Tibial artery (tissue), 4 donors: ENCODE measurements at regions not wholly inside any gene's neighbourhood (a gene's known extent, or its start where the extent isn't known, plus 50 kb on each side); places are given as distances from the start of the nearest gene placed in this dataset.

ENCODE experiments used
- DNase-seq, 2 donors: peaks; one replicate each; pipeline ENCODE4 v3.0.0-alpha.2; 2019
- H3K27ac ChIP-seq, 2 donors: fragments of 200-600 bp; sonication (generic) in 1 of 2; 1 replicate in 1 of 2; 2 replicates in 1 of 2; pipeline ENCODE4 v1.5.1; 2018 to 2019; ENCODE audit warnings: mild to moderate bottlenecking in 1 of 2
- H3K27me3 ChIP-seq, 2 donors: fragments of 200-600 bp; sonication (generic) in 1 of 2; one replicate each; pipeline versions ENCODE4 v1.5.1 to v1.6.0; 2016 to 2019
- H3K36me3 ChIP-seq, 3 donors: fragments of 200-600 bp; sonication (generic) in 2 of 3; one replicate each; pipeline ENCODE4 v1.5.1; 2016 to 2019; ENCODE audit warnings: mild to moderate bottlenecking in 2 of 3
- H3K4me1 ChIP-seq, 4 donors: fragments of 200-600 bp; sonication (generic) in 2 of 4; 1 replicate in 3 of 4; 2 replicates in 1 of 4; pipeline ENCODE4 v1.5.1; 2016 to 2019
- H3K4me3 ChIP-seq, 2 donors: fragments of 200-600 bp; sonication (generic) in 1 of 2; 1 replicate in 1 of 2; 2 replicates in 1 of 2; pipeline ENCODE4 v1.5.1; 2018 to 2019; ENCODE audit warnings: mild to moderate bottlenecking in 2 of 2
- H3K9me3 ChIP-seq, 3 donors: fragments of 200-600 bp; sonication (generic) in 1 of 3; one replicate each; pipeline ENCODE4 v1.5.1; 2016 to 2019
- CTCF ChIP-seq, 2 experiments: fragments of 200-600 bp in 1 of 2; fragments of 450-650 bp in 1 of 2; IDR thresholded peaks; one replicate each; pipeline ENCODE4 v1.5.1; 2017 to 2019; ENCODE audit warnings: antibody characterized with exemption in 2 of 2, mild to moderate bottlenecking in 1 of 2, moderate library complexity in 1 of 2
- intact Hi-C: fragments of 100-400 bp; cut with DNase I; formaldehyde crosslinking; loops from one replicate; pipeline ENCODE4 v1.15.0; 2023; ENCODE audit warnings: low total_unique reads

GRCh38 chr1:192954705-192955265 is 104.4 kb downstream of the UCHL5 start:
- no peaks in the 10 kb centered on the region for H3K9me3 ChIP-seq
- H3K27me3 ChIP-seq: no peaks in the 10 kb centered on the region
- H3K4me3 ChIP-seq: no peak overlapping the region
- no peak for DNase-seq
- no peak for TF ChIP-seq CTCF (IDR thresholded peaks at IDR 0.05)
- H3K36me3 ChIP-seq: no peaks in the 10 kb centered on the region
- H3K27ac ChIP-seq: no peak overlapping the region
- intact Hi-C loops: no loop called here
- H3K4me1 ChIP-seq: no peaks in the 10 kb centered on the region

GRCh38 chr1:192958350-192958749 is 100.8 kb downstream of the UCHL5 start:
- intact Hi-C loops: no loop called here
- Histone ChIP-seq H3K4me1 (no peaks in the 10 kb centered on the region), H3K36me3 (no peaks in the 10 kb centered on the region), H3K27me3 (no peaks in the 10 kb centered on the region), H3K4me3 (no peak overlapping the region), H3K27ac (no peak overlapping the region), H3K9me3 (no peaks in the 10 kb centered on the region)
- TF ChIP-seq CTCF (IDR thresholded peaks at IDR 0.05): no peak
- DNase-seq: no peak

- H3K4me3 ChIP-seq: no peak overlapping the region
- no peaks in the 10 kb centered on the region for H3K27me3 ChIP-seq
- no peak for TF ChIP-seq CTCF (IDR thresholded peaks at IDR 0.05)
- H3K9me3 ChIP-seq: no peaks in the 10 kb centered on the region
- intact Hi-C loops: no loop called here
- H3K4me1 ChIP-seq: no peaks in the 10 kb centered on the region
- H3K27ac ChIP-seq: no peak overlapping the region
- DNase-seq: no peak
- H3K36me3 ChIP-seq: no peaks in the 10 kb centered on the region
Measured at GRCh38 chr1:192958871-192959270, 100.3 kb downstream of the UCHL5 start.

- Histone ChIP-seq H3K36me3 (no peaks in the 10 kb centered on the region), H3K4me3 (no peak overlapping the region), H3K27ac (no peak overlapping the region), H3K27me3 (no peaks in the 10 kb centered on the region), H3K4me1 (no peaks in the 10 kb centered on the region), H3K9me3 (peaks cover 0 to 4% (median 0%) of the 10 kb centered on the region in 3 donors)
- intact Hi-C loops: no loop called here
- DNase-seq: no peak
- TF ChIP-seq CTCF (IDR thresholded peaks at IDR 0.05): no peak
Measured at GRCh38 chr1:192959657-192960186, 99.4 kb downstream of the UCHL5 start.
